ENCODE measurements at regions not wholly inside any gene's neighbourhood (a gene's known extent, or its start where the extent isn't known, plus 50 kb on each side); places are given as distances from the start of the nearest gene placed in this dataset.

- no peaks in the 10 kb centered on the region for H3K36me3 ChIP-seq
- no peak for ATAC-seq
- no peaks in the 10 kb centered on the region for H3K9me3 ChIP-seq
- no peak overlapping the region for H3K4me3 ChIP-seq
- no peaks in the 10 kb centered on the region for H3K27me3 ChIP-seq
- WGBS, 2 donors (ENCODE audit: low coverage in 1 of 2): 69% methylated on average over 3 to 6 of the region's 9 CpGs
- TF ChIP-seq CTCF (IDR thresholded peaks at IDR 0.05): no peak
- no peak for TF ChIP-seq EP300 (IDR thresholded peaks at IDR 0.05)
- TF ChIP-seq POLR2A (IDR thresholded peaks at IDR 0.05): no peak
- no peak for TF ChIP-seq POLR2AphosphoS5 (IDR thresholded peaks at IDR 0.05)
- no peaks in the 10 kb centered on the region for H3K4me1 ChIP-seq
- no peak overlapping the region for H3K27ac ChIP-seq
Measured at GRCh38 chr9:13932528-13933267, 381.2 kb downstream of the NFIB start.

- H3K27me3 ChIP-seq: no peaks in the 10 kb centered on the region
- no peaks in the 10 kb centered on the region for H3K36me3 ChIP-seq
- TF ChIP-seq EP300 (IDR thresholded peaks at IDR 0.05) (no peak), CTCF (IDR thresholded peaks at IDR 0.05) (no peak), POLR2AphosphoS5 (IDR thresholded peaks at IDR 0.05) (no peak), POLR2A (IDR thresholded peaks at IDR 0.05) (no peak)
- no peak overlapping the region for H3K4me3 ChIP-seq
- no peaks in the 10 kb centered on the region for H3K4me1 ChIP-seq
- H3K27ac ChIP-seq: no peak overlapping the region
- H3K9me3 ChIP-seq: no peaks in the 10 kb centered on the region
- WGBS, 2 donors (ENCODE audit: low coverage in 1 of 2): 37 to 70% methylated on average over 2 of the region's 2 CpGs
- no peak for ATAC-seq
Measured at GRCh38 chr9:13929013-13929412, 384.9 kb downstream of the NFIB start.

- ATAC-seq: no peak
- Histone ChIP-seq H3K4me1 (no peaks in the 10 kb centered on the region), H3K4me3 (no peak overlapping the region), H3K36me3 (no peaks in the 10 kb centered on the region), H3K27ac (no peak overlapping the region), H3K27me3 (no peaks in the 10 kb centered on the region), H3K9me3 (no peaks in the 10 kb centered on the region)
- no peak for TF ChIP-seq POLR2AphosphoS5 (IDR thresholded peaks at IDR 0.05)
- no peak for TF ChIP-seq CTCF (IDR thresholded peaks at IDR 0.05)
- TF ChIP-seq POLR2A (IDR thresholded peaks at IDR 0.05): no peak
- TF ChIP-seq EP300 (IDR thresholded peaks at IDR 0.05): no peak
- 96 to 100% methylated on average over 2 to 4 of the region's 4 CpGs for WGBS, 2 donors (ENCODE audit: low coverage in 1 of 2)
Measured at GRCh38 chr9:13923381-13923780, 390.6 kb downstream of the NFIB start.

- Histone ChIP-seq H3K4me1 (no peaks in the 10 kb centered on the region), H3K27me3 (no peaks in the 10 kb centered on the region), H3K27ac (no peak overlapping the region), H3K4me3 (no peak overlapping the region), H3K9me3 (no peaks in the 10 kb centered on the region), H3K36me3 (no peaks in the 10 kb centered on the region)
- no peak for ATAC-seq
- TF ChIP-seq POLR2A (IDR thresholded peaks at IDR 0.05) (no peak), EP300 (IDR thresholded peaks at IDR 0.05) (no peak), POLR2AphosphoS5 (IDR thresholded peaks at IDR 0.05) (no peak), CTCF (IDR thresholded peaks at IDR 0.05) (no peak)
Measured at GRCh38 chr9:13920557-13920956, 393.4 kb downstream of the NFIB start.

GRCh38 chr9:13919401-13919800 lies 394.5 kb downstream of the NFIB start:
- H3K27me3 ChIP-seq: no peaks in the 10 kb centered on the region
- no peaks in the 10 kb centered on the region for H3K9me3 ChIP-seq
- H3K4me3 ChIP-seq: no peak overlapping the region
- no peaks in the 10 kb centered on the region for H3K4me1 ChIP-seq
- H3K27ac ChIP-seq: no peak overlapping the region
- 86 to 100% methylated on average over 2 of the region's 2 CpGs for WGBS, 2 donors (ENCODE audit: low coverage in 1 of 2)
- ATAC-seq: no peak
- TF ChIP-seq POLR2A (IDR thresholded peaks at IDR 0.05) (no peak), EP300 (IDR thresholded peaks at IDR 0.05) (no peak), CTCF (IDR thresholded peaks at IDR 0.05) (no peak), POLR2AphosphoS5 (IDR thresholded peaks at IDR 0.05) (no peak)
- H3K36me3 ChIP-seq: no peaks in the 10 kb centered on the region

Measured in gastroesophageal sphincter (tissue), 4 donors.